ENCODE measurements at regions not wholly inside any gene's neighbourhood (a gene's known extent, or its start where the extent isn't known, plus 50 kb on each side); places are given as distances from the start of the nearest gene placed in this dataset.

DNA sequence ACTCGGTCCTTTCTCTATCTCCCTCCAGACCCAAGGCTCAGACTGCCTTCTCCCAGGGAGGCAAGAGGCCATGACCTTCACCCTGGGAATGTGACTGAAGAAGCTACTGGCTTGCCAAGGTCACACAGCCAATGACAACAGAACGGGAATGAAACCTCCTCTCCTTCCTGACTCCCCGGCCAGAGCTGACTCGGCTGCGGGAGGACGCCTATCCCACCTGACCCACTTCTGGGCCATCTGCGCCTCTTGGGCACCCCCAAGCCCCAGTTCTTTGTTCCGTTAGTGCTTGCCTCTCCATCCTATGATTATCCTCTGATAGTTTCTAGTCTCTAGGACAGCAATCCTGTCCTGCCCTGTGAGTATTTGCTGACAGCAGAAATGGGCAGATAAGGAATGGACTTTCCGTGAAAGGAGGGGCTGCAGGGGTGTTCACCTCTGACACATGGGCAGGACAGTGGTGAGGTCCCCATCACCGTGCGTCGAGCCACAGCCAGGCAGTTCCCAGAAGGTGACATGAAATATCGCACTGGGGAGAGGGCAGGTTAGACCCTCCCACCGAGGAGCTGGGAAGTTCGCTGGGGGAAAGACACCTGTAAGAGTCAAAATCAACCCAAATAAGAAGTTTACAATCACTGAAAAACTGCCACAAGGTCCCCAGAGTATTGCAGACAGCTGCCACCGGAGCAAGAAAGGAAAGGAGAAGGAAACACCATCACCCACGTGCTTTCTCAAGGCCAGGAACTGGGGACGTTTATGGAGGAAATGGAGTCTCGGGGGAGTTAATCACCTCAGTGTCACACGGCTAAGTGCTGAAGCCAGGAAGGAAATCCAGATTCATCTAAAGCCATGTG lies 63.0 kb downstream of the INSIG1 start:
- no peak for DNase-seq (ENCODE audit: low read depth, low spot score)

DNA sequence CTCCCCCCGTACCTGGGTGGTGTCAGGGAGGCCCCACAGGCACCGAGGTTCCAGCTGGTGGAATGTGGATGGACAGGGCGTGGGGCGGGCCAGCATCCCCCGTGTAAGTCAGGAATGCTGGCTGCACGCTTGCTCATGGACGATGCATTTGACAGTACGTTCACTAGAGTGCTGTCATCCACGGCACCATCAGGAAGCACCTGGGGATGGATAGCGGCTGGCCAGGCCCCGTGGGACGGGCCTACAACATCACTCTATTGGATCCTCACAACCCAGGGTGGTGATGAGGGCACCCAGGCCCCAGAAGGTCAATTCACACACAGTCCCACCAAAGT lies 63.6 kb downstream of the INSIG1 start:
- no peak for DNase-seq (ENCODE audit: low read depth, low spot score)

DNA sequence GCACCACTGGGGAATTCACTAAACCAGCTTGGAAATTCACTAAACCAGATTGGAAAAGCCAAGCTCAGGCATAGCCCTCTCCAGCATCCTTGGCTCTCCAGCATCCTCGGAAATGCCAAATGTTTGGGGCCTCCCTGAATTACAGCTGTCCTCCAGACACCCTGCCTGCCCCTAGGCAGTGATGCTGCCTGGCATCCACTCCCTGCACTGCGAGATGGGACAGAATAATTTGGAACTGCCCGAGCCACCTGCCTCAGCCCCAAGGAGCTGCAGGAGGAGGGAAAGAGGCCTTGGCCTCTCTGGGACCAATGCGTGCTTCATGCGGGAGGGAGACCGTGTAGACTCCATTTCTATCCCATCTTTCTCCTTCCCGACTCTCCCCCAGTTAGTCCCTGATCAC lies 64.3 kb downstream of the INSIG1 start:
- DNase-seq (ENCODE audit: low read depth, low spot score), result no peak

DNA sequence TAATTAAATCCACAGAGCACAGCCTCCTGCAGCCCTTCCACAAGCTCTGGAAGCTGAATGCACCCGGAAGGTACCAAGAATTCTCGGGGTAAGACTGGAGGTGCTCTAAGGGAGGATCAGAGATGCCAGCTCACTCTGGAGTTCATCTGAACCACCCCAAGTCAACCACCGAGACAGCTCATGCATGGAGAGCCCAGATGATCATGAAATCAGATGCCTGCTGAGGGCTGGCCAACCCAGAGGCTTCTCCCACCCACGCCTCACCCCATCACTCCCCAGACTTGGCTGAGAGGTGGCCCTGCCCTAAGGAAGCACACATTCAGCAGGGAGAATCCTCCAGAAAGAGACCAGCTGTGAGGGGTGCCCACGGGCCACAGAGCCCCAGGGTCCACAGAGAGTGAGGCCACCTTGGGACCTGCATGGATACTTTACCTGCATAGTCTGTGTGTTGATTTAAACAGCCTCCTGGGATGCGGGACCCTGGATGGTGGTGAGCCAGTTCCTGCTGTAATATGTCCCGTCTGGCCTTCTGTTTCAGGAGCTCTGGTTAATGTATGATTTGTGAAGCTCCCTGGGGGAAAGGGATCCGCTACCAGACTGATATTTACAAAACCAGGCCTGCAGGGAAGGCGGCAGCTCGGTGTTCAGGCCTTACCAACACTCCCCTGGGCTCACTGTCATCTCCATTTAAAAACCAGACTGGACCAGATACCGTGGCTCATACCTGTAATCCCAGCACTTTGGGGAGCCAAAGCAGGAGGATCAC lies 64.9 kb downstream of the INSIG1 start:
- DNase-seq (ENCODE audit: low read depth, low spot score), result no peak

DNA sequence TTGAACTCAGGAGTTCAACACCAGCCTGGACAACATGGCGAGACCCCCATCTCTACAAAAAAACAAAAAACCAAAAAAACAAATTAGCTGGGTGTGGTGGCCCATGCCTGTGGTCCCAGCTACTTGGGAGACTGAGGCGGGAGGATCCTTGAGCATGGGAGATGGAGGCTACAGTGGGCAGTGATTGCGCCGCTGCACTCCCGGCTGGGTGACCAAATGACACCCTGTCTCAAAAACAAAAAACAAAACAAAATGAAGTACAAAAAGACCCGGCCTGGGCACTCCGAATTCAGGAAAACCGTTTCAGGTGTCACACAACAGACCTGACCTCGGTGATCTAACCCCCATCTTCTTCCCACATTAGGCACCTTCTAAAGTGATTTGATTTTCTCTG lies 65.5 kb downstream of the INSIG1 start:
- DNase-seq (ENCODE audit: low read depth, low spot score), result no peak

DNA sequence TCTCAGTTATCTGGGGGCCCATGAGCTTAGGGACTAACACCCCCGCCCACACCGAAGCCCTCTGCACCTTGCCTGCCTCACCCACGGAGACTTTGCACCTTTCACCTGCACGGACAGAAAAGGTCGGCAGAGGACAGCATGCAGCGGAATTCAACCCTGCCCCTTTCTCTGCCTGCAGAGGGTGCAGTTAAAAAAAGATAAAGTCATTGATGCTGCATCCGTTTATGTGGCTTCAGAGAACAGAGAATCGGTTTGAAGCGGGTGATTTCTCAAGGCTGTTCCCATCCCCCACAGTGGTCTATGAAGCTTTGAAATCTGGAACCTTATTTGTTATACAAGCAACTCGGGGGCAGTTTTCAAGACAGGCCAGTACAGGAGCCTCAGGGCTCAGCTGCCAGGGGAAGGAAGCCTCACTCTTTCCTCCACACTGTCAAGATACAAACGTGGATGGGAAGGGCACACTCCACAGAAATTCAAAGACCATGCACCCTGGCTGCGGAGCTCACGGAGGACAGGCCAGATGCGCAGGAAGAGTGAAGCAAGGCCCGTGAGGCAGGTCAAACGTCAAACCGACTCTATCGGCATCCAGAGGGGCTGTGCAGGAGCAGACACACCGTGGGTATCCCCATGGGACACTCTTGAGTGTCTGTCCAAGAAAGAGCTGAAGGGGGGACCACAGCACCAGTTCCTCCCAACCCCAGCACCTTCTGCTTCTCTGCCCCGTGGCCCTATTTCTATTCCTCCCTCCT lies 66.3 kb downstream of the INSIG1 start:
- DNase-seq (ENCODE audit: low read depth, low spot score), result no peak

DNA sequence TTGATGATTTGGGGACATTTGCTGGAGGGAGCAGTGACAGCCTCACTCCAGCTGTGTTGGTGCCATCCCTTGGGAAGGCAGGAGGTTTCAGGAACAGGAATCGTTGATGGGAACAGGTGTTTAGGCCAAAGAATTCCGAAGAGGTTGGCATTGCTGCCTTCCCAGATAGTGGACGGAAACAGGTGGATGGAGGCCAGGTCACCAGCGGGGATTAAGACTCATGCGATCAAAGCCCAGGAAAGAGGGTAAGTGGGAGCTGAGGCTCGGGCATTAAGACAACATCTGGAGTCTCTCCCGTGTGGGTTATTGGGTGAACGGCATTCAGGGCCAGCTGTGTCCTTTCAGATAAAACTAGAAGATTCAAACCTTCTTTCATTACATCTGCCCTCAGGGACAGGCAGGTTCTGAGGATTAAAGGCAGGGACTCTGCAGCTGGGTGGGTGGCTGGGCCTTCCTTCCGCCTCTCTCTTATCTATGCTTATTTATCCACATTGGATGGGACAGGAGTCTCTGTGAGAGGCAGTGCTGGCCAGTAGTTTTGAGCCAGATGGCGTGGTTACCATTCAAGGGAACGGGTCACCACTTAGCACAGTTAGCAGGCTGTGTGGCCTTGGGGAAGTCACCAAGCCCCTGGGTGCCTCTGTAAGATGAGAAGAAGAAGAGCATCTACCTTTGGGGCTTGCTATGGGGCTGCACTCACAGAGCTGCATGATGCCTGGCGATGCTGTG lies 67.6 kb downstream of the INSIG1 start:
- DNase-seq (ENCODE audit: low read depth, low spot score), result no peak

DNA sequence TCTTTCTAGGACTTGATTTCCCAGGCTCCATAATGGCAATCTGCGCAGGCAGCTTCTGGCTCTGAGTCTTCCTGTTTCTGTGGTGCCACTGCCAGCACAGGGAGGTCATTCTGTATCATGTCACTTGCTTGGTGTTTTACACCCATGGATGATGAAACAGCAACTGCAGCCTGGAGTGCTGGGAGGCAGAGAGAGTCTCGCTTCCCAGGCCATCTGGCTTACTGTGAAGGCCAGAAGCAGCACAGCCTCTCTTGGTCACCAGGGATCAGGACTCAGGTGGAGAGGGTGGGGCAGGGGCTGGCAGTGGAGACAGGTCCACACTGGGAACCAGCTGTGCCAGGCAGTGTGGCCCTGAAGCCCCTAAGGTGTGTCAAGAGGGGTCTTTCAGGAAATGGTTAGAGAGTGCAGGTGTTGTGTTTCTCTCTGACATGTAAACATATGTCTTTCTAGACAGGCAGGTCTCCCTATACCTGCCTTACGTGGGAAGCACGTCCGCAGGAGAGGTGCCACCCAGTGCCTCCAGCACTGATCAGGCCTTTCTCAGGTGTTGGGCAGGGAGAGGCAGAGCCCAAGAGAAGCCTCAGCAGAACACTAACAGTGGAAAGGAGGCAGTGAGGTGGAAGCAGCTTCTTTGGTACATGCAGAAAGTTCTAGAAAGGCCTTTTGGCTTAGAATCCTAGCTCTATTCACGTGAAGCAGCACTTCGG lies 71.4 kb downstream of the INSIG1 start:
- no peak for DNase-seq (ENCODE audit: low read depth, low spot score)

DNA sequence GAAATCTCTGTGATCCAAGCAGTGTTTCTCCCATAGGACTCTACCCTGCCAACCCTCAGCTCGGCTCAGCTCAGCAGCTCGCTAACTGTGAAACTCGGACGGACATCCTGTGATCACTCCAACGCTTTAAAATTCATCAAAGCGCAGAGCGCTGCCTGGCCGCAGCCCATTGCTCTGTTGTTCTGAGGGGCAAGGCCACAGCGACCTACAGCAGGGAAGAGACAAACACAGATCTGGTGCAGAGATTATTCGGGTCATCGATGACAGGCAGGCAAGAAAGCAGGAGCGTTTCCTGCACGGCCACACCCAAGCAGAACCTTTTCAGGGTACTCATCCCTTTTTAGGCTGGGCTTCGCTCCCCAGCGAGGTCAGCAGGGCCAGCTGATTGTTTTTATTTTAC lies 72.1 kb downstream of the INSIG1 start:
- DNase-seq (ENCODE audit: low read depth, low spot score), result no peak

DNA sequence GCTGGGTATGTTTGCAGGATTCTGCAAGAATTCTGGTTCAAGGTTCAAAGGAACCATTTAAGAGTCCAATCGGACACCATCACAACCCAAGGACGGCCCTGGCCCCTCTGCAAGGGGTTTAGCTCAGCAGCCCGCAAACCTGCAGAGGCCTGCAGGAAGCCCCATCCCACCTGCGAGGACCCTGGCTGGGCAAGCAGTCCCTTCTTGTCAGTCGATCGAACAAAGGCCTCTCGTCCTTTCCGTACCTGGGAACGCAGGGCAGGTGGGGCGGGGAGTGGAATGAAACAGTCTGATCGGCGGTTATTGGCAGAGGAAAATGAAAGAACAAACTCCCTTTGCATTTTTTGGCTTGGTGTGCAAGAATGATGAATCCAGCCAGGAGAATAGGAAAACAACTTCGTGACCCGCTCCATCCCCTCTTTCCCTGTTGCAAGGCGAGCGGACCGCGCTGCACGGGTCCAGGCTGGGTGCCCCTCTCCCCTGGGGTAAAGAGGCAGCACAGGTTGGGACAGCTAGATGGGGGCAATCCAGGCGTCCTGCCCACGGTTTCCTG lies 73.7 kb downstream of the INSIG1 start:
- no peak for DNase-seq (ENCODE audit: low read depth, low spot score)

DNA sequence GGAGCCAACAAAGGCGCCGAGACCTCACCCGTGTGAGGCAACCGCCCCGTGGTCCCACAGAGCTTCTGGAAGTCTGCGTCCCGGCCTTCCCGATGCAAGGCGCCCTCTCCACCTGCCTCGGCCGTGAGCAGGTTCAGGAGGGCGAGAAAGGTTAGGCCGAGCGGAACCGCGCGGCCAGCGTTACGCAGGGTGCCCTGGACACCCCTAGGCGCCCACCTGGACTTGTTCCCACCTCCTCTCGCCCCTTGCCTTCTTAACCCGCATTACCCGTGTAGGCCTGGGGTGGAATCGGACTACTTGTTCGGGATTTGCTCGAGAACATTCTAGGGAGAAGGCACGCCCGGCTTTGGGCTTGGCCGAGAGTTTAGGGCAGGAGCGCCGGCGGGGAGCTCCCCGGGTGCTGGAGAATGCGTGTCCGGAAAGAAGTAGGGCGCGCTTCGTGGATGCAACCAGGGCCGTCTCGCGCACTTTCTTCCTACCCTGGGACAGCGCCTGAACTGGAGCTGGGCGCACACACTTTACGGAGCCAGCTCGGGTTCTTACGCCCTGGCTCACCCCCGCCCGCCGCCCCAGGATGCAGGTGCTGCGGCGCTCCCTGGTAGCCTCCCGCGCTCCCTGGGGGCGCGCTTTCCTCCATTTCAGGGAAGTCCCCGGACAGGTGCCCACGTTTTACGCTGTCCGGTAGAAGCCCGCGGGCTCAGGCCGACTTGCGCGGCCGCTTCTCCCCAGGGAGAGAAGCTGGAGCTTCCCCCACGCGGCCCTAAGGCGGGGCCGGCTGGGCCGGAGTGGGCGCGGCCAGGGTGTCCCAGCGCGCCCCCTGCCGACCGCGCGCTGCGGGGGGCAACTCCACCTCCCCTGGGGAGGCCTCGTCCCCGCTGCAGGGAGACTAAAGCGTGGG lies 74.5 kb downstream of the INSIG1 start:
- no peak for DNase-seq (ENCODE audit: low read depth, low spot score)

DNA sequence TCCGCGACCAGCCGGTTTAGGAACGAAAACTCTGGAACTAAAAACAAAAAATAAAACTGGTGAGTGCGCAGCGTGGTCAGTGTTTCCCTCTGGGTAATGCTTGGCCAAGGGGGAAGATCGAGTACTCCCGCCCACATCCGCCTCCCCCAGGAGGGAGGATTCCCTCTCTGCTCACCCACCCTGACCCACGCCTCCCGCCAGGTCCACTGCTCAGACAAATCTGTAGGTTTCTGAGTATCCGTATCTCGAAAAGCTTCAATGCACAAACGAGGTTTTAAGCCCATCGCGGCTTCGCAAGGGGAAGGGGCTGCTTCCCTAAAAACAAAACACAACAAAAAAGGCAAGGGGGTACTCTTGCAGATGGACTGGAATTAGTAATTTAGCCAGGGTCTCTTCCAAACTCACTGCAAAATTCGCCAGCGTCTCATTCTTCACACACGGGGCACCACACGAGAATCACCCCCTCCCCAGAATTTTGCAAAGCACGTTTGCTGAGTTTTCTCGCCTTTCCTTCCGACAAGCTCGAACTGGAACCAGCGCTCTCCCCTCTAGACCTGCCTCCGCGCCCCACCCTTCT lies 75.2 kb downstream of the INSIG1 start:
- no peak for DNase-seq (ENCODE audit: low read depth, low spot score)

DNA sequence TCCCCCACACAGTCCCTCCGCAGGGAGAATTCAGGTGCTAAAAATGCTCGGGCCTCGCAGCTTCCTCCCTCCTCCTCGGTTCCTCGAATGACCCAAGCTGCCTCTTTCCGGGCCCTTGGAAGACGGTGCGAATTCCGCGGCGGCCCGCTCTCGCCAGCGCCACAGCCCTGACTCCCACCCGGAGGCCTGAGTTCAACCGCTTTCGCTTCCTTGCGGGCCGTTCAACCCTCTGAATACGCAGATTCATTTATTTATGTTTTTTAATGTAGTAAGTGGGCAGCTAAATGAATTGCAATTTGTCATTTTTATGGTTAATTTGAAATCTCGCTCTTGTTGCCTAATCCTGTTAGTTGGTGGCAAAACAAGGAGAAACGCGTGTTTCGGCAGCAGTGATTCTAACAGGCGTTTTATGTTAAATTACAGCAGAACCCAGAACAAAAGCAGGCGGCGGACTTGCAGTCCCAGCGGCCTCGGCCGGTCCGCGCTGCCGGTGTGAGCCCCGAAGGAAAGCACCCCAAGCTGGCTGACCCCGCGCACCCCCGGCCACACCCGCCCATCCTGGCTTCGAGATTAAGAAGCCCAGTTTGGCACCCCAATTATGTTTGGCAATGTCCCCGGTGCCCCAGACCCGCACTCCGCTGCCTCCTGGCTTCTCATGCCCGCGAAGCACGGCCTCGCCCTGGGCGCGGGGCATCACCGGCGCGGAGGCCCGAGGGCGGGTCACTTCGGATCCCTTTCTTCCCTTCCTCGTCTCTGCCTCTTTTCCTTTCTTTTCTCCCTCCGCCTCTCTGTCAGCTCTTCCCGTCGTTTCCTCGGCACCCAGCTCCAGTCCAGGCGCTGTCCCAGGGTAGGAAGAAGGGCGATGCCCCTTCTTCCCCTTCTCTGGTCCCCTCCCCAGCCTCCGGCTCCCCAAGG lies 75.9 kb downstream of the INSIG1 start:
- no peak for DNase-seq (ENCODE audit: low read depth, low spot score)

DNA sequence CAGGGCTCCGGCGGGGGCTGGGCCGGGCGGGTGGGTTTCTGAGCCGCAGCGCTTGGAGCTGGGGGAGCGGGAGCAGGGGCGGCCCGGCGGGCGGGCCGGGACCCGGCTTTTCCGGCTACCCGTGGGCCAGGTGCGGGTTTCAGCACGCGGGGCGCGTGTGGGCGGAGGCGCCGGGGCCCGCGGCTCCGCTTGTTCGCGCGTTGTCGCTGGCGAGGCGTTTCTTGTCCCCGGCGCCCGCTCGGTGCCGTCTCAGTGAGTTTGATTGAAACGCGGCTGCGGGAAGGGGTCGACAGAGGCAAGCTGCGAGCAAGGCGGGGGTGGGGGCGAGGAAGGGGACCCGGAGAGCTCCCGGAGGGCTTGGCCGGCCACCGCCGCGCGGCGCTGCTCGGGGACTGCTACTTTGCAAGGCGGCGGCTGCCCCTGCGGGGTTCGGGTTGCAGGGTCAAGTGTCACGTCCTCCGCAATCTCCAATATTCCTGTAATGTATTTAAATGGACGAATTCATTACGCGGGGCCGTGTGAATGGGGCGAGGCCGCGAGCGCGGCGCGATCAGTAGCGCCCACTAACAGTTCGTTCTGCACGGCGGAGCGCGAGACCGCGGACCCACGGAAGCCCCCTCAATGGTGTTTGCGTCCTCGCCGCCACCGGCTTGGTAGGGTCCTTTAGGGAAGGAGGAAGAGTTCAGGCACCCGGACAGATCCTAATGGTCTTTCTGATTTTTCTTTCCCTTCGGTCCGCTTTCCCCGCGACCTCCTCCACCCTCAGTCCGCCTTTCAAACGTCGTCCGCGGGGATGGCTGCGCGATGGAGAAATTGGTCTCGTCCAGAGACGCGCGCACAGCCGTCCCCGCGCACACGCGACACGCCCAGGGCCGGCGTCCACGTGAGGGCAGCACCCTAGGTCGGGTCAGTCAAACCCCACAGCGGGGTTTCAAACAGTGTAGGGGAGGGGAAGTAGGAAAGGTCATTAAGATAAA lies 76.9 kb downstream of the INSIG1 start:
- no peak for DNase-seq (ENCODE audit: low read depth, low spot score)

DNA sequence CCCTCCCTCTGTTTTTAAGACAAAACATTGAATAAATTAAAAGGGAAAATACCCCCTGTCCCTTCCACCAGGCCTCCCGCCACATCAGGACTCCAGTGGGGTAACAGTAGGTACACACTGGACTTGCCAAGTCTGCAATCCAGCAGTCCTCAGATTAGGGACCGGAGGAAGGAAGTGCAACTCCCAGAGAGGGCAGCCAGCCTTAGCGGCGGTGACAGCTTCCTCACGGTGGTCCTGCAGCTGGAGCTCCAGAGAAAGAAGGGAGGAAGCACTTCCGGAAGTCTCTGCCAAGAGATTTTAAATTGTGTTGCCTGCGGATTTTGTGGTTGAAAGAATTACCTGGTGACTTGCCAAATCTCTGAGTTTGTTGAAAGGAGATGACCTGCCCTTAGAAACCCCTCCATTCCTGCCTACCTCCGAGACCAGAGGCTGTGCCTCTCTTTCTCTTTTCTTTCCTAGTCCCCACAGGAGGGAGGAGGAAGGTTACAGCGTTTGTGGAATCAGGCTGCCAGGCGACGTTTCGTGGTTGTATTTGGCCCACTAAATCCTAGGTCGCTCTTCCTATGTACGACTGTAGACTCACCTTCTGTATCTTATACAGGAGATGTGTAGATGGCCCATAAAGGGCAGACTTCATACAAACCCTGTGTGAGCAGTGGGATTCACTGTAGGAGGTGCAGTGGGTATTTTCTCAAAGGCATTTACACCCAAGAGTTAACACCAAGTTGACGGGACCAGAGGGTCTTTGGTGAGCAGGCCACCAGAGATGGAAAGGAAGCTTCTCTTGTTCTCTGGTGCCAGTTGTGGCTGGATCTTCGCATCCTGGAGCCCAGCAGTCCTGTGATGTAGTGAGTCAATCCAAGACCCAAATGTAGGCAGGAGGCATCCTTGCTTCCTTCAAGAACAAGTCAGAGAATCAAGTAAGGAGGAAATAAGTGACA lies 77.9 kb downstream of the INSIG1 start:
- no peak for DNase-seq (ENCODE audit: low read depth, low spot score)
